SJSA1 (cell line): ENCODE measurements at regions not wholly inside any gene's neighbourhood (a gene's known extent, or its start where the extent isn't known, plus 50 kb on each side); places are given as distances from the start of the nearest gene placed in this dataset.

ENCODE experiments used
- DNase-seq, 2 experiments: peaks; one replicate each; pipeline ENCODE4 v3.0.0-alpha.2; 2015 to 2020; ENCODE audit warnings: low spot score in 2 of 2, low read depth in 1 of 2
- H3K27ac ChIP-seq: fragments of 250-450 bp; sonication (Bioruptor Pico); 2 replicates; pipeline ENCODE4 v1.5.1; 2020; ENCODE audit warnings: mild to moderate bottlenecking, moderate library complexity
- H3K27me3 ChIP-seq: fragments of 250-450 bp; sonication (Bioruptor Pico); replicated peaks from 2 replicates; pipeline ENCODE4 v1.5.1; 2020; ENCODE audit warnings: mild to moderate bottlenecking, moderate library complexity
- H3K36me3 ChIP-seq: fragments of 250-450 bp; sonication (Bioruptor Pico); 2 replicates; pipeline ENCODE4 v1.5.1; 2020; ENCODE audit warnings: mild to moderate bottlenecking
- H3K4me1 ChIP-seq: fragments of 250-450 bp; sonication (Bioruptor Pico); replicated peaks from 2 replicates; pipeline ENCODE4 v1.6.1; 2021; ENCODE audit warnings: mild to moderate bottlenecking
- H3K4me3 ChIP-seq: fragments of 250-450 bp; sonication (Bioruptor Pico); 2 replicates; pipeline ENCODE4 v1.5.1; 2020; ENCODE audit warnings: mild to moderate bottlenecking
- H3K9me3 ChIP-seq: fragments of 250-450 bp; sonication (Bioruptor Pico); replicated peaks from 2 replicates; pipeline ENCODE4 v1.5.1; 2020; ENCODE audit warnings: mild to moderate bottlenecking

GRCh38 chr15:62846805-62847495 is 195.6 kb upstream of the TPM1 start:
- Histone ChIP-seq H3K4me1 (peaks cover 73% of the 10 kb centered on the region), H3K27me3 (no peaks in the 10 kb centered on the region), H3K27ac (no peak overlapping the region), H3K9me3 (no peaks in the 10 kb centered on the region), H3K4me3 (no peak overlapping the region), H3K36me3 (no peaks in the 10 kb centered on the region)
- no peak for DNase-seq

- Histone ChIP-seq H3K4me3 (no peak overlapping the region), H3K4me1 (peaks cover 81% of the 10 kb centered on the region), H3K27ac (no peak overlapping the region), H3K9me3 (no peaks in the 10 kb centered on the region), H3K27me3 (no peaks in the 10 kb centered on the region), H3K36me3 (no peaks in the 10 kb centered on the region)
- DNase-seq = peak in 1 of 2 experiments; percentile 18
Measured at GRCh38 chr15:62847900-62848489, 194.6 kb upstream of the TPM1 start.

GRCh38 chr15:62848632-62849050 is 193.9 kb upstream of the TPM1 start:
- Histone ChIP-seq H3K9me3 (no peaks in the 10 kb centered on the region), H3K36me3 (no peaks in the 10 kb centered on the region), H3K4me3 (no peak overlapping the region), H3K27ac (no peak overlapping the region), H3K27me3 (no peaks in the 10 kb centered on the region), H3K4me1 (peaks cover 86% of the 10 kb centered on the region)
- peak in 1 of 2 experiments; percentile 21 for DNase-seq

- no peaks in the 10 kb centered on the region for H3K9me3 ChIP-seq
- H3K27me3 ChIP-seq = no peaks in the 10 kb centered on the region
- peak in 1 of 2 experiments; percentile 17 for DNase-seq
- H3K4me3 ChIP-seq = no peak overlapping the region
- H3K4me1 ChIP-seq = peaks cover 81% of the 10 kb centered on the region
- peak overlapping the region; percentile 92; the same call in 1 of the 2 replicates for H3K27ac ChIP-seq
- H3K36me3 ChIP-seq = no peaks in the 10 kb centered on the region
Measured at GRCh38 chr15:62849316-62850106, 193.0 kb upstream of the TPM1 start.

- H3K9me3 ChIP-seq = no peaks in the 10 kb centered on the region
- no peak overlapping the region for H3K4me3 ChIP-seq
- H3K36me3 ChIP-seq = no peaks in the 10 kb centered on the region
- no peak for DNase-seq
- peaks cover 73% of the 10 kb centered on the region for H3K4me1 ChIP-seq
- H3K27ac ChIP-seq = peak overlapping the region; percentile 92
- no peaks in the 10 kb centered on the region for H3K27me3 ChIP-seq
Measured at GRCh38 chr15:62850318-62850717, 192.2 kb upstream of the TPM1 start.

GRCh38 chr15:62850791-62851291 is 191.7 kb upstream of the TPM1 start:
- no peaks in the 10 kb centered on the region for H3K36me3 ChIP-seq
- peaks cover 68% of the 10 kb centered on the region for H3K4me1 ChIP-seq
- DNase-seq = peak; percentile 89 to 95
- H3K9me3 ChIP-seq = no peaks in the 10 kb centered on the region
- H3K27ac ChIP-seq = peak overlapping the region; percentile 92
- no peak overlapping the region for H3K4me3 ChIP-seq
- H3K27me3 ChIP-seq = no peaks in the 10 kb centered on the region

GRCh38 chr15:62853114-62853840 is 189.3 kb upstream of the TPM1 start:
- H3K4me3 ChIP-seq = no peak overlapping the region
- no peaks in the 10 kb centered on the region for H3K36me3 ChIP-seq
- peaks cover 50% of the 10 kb centered on the region for H3K4me1 ChIP-seq
- H3K27ac ChIP-seq = no peak overlapping the region
- H3K27me3 ChIP-seq = no peaks in the 10 kb centered on the region
- no peak for DNase-seq
- no peaks in the 10 kb centered on the region for H3K9me3 ChIP-seq

GRCh38 chr15:62853841-62854225 is 188.7 kb upstream of the TPM1 start:
- DNase-seq = no peak
- H3K9me3 ChIP-seq = no peaks in the 10 kb centered on the region
- peaks cover 44% of the 10 kb centered on the region for H3K4me1 ChIP-seq
- no peak overlapping the region for H3K27ac ChIP-seq
- no peaks in the 10 kb centered on the region for H3K27me3 ChIP-seq
- H3K4me3 ChIP-seq = no peak overlapping the region
- H3K36me3 ChIP-seq = no peaks in the 10 kb centered on the region

- Histone ChIP-seq H3K27me3 (no peaks in the 10 kb centered on the region), H3K27ac (no peak overlapping the region), H3K4me1 (peaks cover 37% of the 10 kb centered on the region), H3K4me3 (no peak overlapping the region), H3K36me3 (no peaks in the 10 kb centered on the region), H3K9me3 (no peaks in the 10 kb centered on the region)
- no peak for DNase-seq
Measured at GRCh38 chr15:62854420-62855084, 188.0 kb upstream of the TPM1 start.

- DNase-seq = no peak
- no peaks in the 10 kb centered on the region for H3K9me3 ChIP-seq
Measured at GRCh38 chr15:62855085-62855476, 187.5 kb upstream of the TPM1 start.

GRCh38 chr15:62856466-62857246 is 185.9 kb upstream of the TPM1 start:
- Histone ChIP-seq H3K4me3 (no peak overlapping the region), H3K4me1 (peaks cover 16% of the 10 kb centered on the region), H3K36me3 (no peaks in the 10 kb centered on the region), H3K9me3 (no peaks in the 10 kb centered on the region), H3K27me3 (no peaks in the 10 kb centered on the region), H3K27ac (no peak overlapping the region)
- DNase-seq = no peak

More at GRCh38 chr15:62855085-62855476, 187.5 kb upstream of the TPM1 start:
- no peak overlapping the region for H3K4me3 ChIP-seq
- H3K27ac ChIP-seq = no peak overlapping the region
- no peaks in the 10 kb centered on the region for H3K27me3 ChIP-seq
- H3K4me1 ChIP-seq = peaks cover 32% of the 10 kb centered on the region
- H3K36me3 ChIP-seq = no peaks in the 10 kb centered on the region

- no peak for DNase-seq
- no peaks in the 10 kb centered on the region for H3K36me3 ChIP-seq
- peaks cover 9% of the 10 kb centered on the region for H3K4me1 ChIP-seq
- no peaks in the 10 kb centered on the region for H3K27me3 ChIP-seq
- no peaks in the 10 kb centered on the region for H3K9me3 ChIP-seq
- H3K4me3 ChIP-seq = no peak overlapping the region
- no peak overlapping the region for H3K27ac ChIP-seq
Measured at GRCh38 chr15:62857411-62857853, 185.1 kb upstream of the TPM1 start.
